ENCODE measurements at regions not wholly inside any gene's neighbourhood (a gene's known extent, or its start where the extent isn't known, plus 50 kb on each side); places are given as distances from the start of the nearest gene placed in this dataset.

DNA sequence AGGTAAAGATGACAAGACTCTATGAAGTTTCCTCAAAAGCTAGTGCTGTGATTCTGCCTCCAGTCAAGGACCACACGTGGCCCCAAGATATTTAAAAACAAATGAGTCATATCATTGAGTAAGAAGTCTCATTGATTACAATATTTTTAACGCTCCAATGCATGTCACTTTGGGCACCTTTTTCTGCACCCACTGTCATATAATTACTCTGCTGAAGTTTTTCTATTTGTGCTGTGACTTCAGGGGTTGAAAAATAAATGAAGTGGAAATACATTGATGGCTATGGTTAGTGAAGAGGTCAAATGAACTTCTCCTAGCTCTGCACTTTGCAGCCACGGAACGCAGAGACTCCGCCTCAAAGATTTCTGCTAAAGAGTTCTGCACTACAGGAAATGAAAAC lies 344.3 kb upstream of the KYNU start:
- H3K9me3 ChIP-seq (ENCODE audit: control insufficient read depth, low read depth, low read length) = no peaks in the 10 kb centered on the region
- H3K9ac ChIP-seq (ENCODE audit: extremely low read depth, insufficient read length, low read length) = no peak overlapping the region
- H2BK12ac ChIP-seq (ENCODE audit: insufficient read length, low read depth, low read length) = no peak overlapping the region
- H4K8ac ChIP-seq (replicated peaks; ENCODE audit: insufficient read length, low read depth, low read length) = no peak overlapping the region
- H3K23ac ChIP-seq (ENCODE audit: insufficient read length, low read depth, low read length) = no peak overlapping the region
- no peak overlapping the region for H3K4ac ChIP-seq (ENCODE audit: low read depth, low read length)
- no peak overlapping the region for H2BK20ac ChIP-seq (ENCODE audit: low read depth, low read length, poor library complexity, severe bottlenecking)
- H2BK120ac ChIP-seq (ENCODE audit: low read depth, low read length, poor library complexity, severe bottlenecking) = no peak overlapping the region
- H3K27ac ChIP-seq (ENCODE audit: insufficient read length, low read depth, low read length) = no peak overlapping the region
- Mint-ChIP-seq H3K27ac (no peak overlapping the region), H3K27me3 (ENCODE audit: low read depth) (no peaks in the 10 kb centered on the region), H3K4me3 (no peak overlapping the region), H3K4me1 (peaks cover 0 to 3% of the 10 kb centered on the region in 2 experiments; a peak in 2 of 4 replicates), H3K9me3 (no peaks in the 10 kb centered on the region), H3K36me3 (ENCODE audit: insufficient read depth in 1 of 3, low read depth in 3 of 3) (no peaks in the 10 kb centered on the region)
- no peaks in the 10 kb centered on the region for H4K20me1 ChIP-seq (ENCODE audit: control insufficient read depth, insufficient read depth, insufficient read length)
- no peak overlapping the region for H3K56ac ChIP-seq (ENCODE audit: insufficient read length, low read depth, low read length)
- H3K79me2 ChIP-seq (ENCODE audit: insufficient read depth, low read length) = no peaks in the 10 kb centered on the region
- DNase-seq = no peak
- TF ChIP-seq, protein P1, sequence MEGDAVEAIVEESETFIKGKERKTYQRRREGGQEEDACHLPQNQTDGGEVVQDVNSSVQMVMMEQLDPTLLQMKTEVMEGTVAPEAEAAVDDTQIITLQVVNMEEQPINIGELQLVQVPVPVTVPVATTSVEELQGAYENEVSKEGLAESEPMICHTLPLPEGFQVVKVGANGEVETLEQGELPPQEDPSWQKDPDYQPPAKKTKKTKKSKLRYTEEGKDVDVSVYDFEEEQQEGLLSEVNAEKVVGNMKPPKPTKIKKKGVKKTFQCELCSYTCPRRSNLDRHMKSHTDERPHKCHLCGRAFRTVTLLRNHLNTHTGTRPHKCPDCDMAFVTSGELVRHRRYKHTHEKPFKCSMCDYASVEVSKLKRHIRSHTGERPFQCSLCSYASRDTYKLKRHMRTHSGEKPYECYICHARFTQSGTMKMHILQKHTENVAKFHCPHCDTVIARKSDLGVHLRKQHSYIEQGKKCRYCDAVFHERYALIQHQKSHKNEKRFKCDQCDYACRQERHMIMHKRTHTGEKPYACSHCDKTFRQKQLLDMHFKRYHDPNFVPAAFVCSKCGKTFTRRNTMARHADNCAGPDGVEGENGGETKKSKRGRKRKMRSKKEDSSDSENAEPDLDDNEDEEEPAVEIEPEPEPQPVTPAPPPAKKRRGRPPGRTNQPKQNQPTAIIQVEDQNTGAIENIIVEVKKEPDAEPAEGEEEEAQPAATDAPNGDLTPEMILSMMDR (conservative IDR thresholded peaks at IDR 0.05) = no peak
- H4K5ac ChIP-seq (ENCODE audit: insufficient read length, low read depth, low read length) = no peak overlapping the region
- H3K4me2 ChIP-seq (ENCODE audit: insufficient read depth, insufficient read length, low read length) = no peak overlapping the region
- no peak overlapping the region for H3K18ac ChIP-seq (ENCODE audit: insufficient read length, low read depth, low read length)
- no peak overlapping the region for H3K14ac ChIP-seq (ENCODE audit: insufficient read depth, low read length)
- no peaks in the 10 kb centered on the region for H3K79me1 ChIP-seq (ENCODE audit: insufficient read depth, low read depth, low read length, poor library complexity, severe bottlenecking)
- no peak overlapping the region for H2AK5ac ChIP-seq (ENCODE audit: insufficient read length, low read length)
- H2BK5ac ChIP-seq (ENCODE audit: insufficient read length, low read length) = no peak overlapping the region
- no peaks in the 10 kb centered on the region for H3K4me1 ChIP-seq (ENCODE audit: insufficient read depth, low read length)
- H3T11ph ChIP-seq (ENCODE audit: low read length) = no peak overlapping the region
- H2BK15ac ChIP-seq (ENCODE audit: low read depth, low read length) = no peak overlapping the region
- H3K27me3 ChIP-seq (ENCODE audit: insufficient read depth, low read length) = no peaks in the 10 kb centered on the region
- WGBS (ENCODE audit: extremely low coverage, insufficient read length, low lambda C conversion rate) = no CpG with 5 or more reads among the region's 5 CpGs
- no peak overlapping the region for H2AFZ ChIP-seq (ENCODE audit: low read length)
- no peak overlapping the region for H4K91ac ChIP-seq (ENCODE audit: insufficient read length, low read depth, low read length)
- no peaks in the 10 kb centered on the region for H3K23me2 ChIP-seq (ENCODE audit: insufficient read length, low read depth, low read length, poor library complexity, severe bottlenecking)

Measured in H9 (cell line).